ENCODE measurements at regions not wholly inside any gene's neighbourhood (a gene's known extent, or its start where the extent isn't known, plus 50 kb on each side); places are given as distances from the start of the nearest gene placed in this dataset.

DNA sequence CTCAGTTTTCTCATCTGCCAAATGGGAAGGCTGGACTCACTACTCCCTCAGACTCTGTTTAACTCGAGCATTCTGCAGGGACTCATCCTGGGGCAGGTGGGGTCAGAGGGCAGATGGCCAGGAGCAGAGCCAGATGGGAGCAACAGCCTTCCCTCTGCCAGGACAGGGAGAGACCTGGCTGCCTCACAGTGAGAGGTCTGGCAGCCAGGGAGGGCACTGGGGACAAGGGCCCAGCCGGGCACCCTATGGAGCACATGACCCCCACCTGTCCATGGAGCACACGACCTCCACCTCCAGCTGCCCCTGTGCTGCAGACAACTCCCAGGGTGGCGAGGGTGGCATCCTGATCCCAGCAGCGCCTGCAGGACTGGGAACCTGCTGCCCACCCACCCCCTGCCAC lies 67.4 kb downstream of the IGLL1 start:
- Mint-ChIP-seq H3K27me3 (ENCODE audit: low read depth in 3 of 3) (peaks cover 1 to 6% (median 2%) of the 10 kb centered on the region in 3 donors), H3K36me3 (no peaks in the 10 kb centered on the region), H3K27ac (no peak overlapping the region), H3K9me3 (no peaks in the 10 kb centered on the region), H3K4me3 (no peak overlapping the region), H3K4me1 (no peaks in the 10 kb centered on the region)
- TF ChIP-seq CTCF (IDR thresholded peaks at IDR 0.05) = no peak
- H3K36me3 ChIP-seq (replicated peaks in 1 of 2; ENCODE audit: control insufficient read depth in 1 of 2, insufficient read depth in 2 of 2, low read length in 2 of 2) = no peaks in the 10 kb centered on the region
- DNase-seq = no peak
- no peak overlapping the region for H3K9ac ChIP-seq (ENCODE audit: insufficient read depth, low read length, poor library complexity, severe bottlenecking)
- WGBS (ENCODE audit: insufficient coverage) = 100% methylated on average over 1 of the region's 5 CpGs
- intact Hi-C loops (cut with micrococcal nuclease) = no loop called here
- H3K4me2 ChIP-seq (replicated peaks; ENCODE audit: extremely low read depth, low read length, poor library complexity, severe bottlenecking) = no peak overlapping the region
- no peaks in the 10 kb centered on the region for H3K27me3 ChIP-seq (ENCODE audit: control insufficient read depth in 2 of 2, insufficient read depth in 2 of 2, low read length in 2 of 2)
- no peaks in the 10 kb centered on the region for H4K20me1 ChIP-seq (ENCODE audit: insufficient read depth, low read length)
- H3K27ac ChIP-seq (ENCODE audit: low read depth in 1 of 2, low read length in 2 of 2) = no peak overlapping the region
- H3K4me3 ChIP-seq (replicated peaks in 1 of 3; ENCODE audit: low read depth in 2 of 3, low read length in 3 of 3) = no peak overlapping the region
- H2AFZ ChIP-seq (ENCODE audit: insufficient read depth, low read depth, low read length, poor library complexity, severe bottlenecking) = no peak overlapping the region
- H3K4me1 ChIP-seq (ENCODE audit: control insufficient read depth in 1 of 2, insufficient read depth in 2 of 2, low read length in 2 of 2) = no peaks in the 10 kb centered on the region
- no peaks in the 10 kb centered on the region for H3K9me3 ChIP-seq (replicated peaks in 1 of 2; ENCODE audit: control insufficient read depth in 1 of 2, insufficient read depth in 1 of 2, low read length in 2 of 2)
- H3K79me2 ChIP-seq (ENCODE audit: insufficient read depth, low read length) = no peaks in the 10 kb centered on the region

DNA sequence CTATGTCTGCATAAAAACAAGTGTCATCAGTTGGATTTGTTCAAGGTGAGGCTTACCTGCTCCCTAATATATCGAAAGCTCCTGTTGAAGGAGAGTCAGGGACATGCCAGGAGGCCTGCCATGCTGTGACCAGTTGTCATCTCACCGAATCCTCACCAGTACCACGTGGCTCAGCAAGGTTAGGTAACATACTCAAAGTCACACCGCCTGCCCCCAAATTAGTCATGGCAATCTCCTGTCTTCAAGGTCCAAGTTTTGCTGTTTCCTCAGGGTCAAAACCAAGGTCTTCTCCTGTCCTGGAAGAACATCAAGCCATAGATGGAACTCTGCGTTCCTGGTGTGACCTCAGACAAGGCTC lies 67.8 kb downstream of the IGLL1 start:
- Histone ChIP-seq H2AFZ (ENCODE audit: insufficient read depth, low read depth, low read length, poor library complexity, severe bottlenecking) (no peak overlapping the region), H4K20me1 (ENCODE audit: insufficient read depth, low read length) (no peaks in the 10 kb centered on the region), H3K4me2 (replicated peaks; ENCODE audit: extremely low read depth, low read length, poor library complexity, severe bottlenecking) (no peak overlapping the region), H3K36me3 (replicated peaks in 1 of 2; ENCODE audit: control insufficient read depth in 1 of 2, insufficient read depth in 2 of 2, low read length in 2 of 2) (no peaks in the 10 kb centered on the region), H3K27ac (ENCODE audit: low read depth in 1 of 2, low read length in 2 of 2) (no peak overlapping the region), H3K9ac (ENCODE audit: insufficient read depth, low read length, poor library complexity, severe bottlenecking) (no peak overlapping the region), H3K4me3 (replicated peaks in 1 of 3; ENCODE audit: low read depth in 2 of 3, low read length in 3 of 3) (no peak overlapping the region), H3K9me3 (replicated peaks in 1 of 2; ENCODE audit: control insufficient read depth in 1 of 2, insufficient read depth in 1 of 2, low read length in 2 of 2) (no peaks in the 10 kb centered on the region), H3K79me2 (ENCODE audit: insufficient read depth, low read length) (no peaks in the 10 kb centered on the region), H3K27me3 (ENCODE audit: control insufficient read depth in 2 of 2, insufficient read depth in 2 of 2, low read length in 2 of 2) (no peaks in the 10 kb centered on the region), H3K4me1 (ENCODE audit: control insufficient read depth in 1 of 2, insufficient read depth in 2 of 2, low read length in 2 of 2) (no peaks in the 10 kb centered on the region)
- no peak for TF ChIP-seq CTCF (IDR thresholded peaks at IDR 0.05)
- H3K4me1 Mint-ChIP-seq = no peaks in the 10 kb centered on the region
- no peaks in the 10 kb centered on the region for H3K9me3 Mint-ChIP-seq
- H3K36me3 Mint-ChIP-seq = no peaks in the 10 kb centered on the region
- peaks cover 1 to 6% (median 2%) of the 10 kb centered on the region in 3 donors for H3K27me3 Mint-ChIP-seq (ENCODE audit: low read depth in 3 of 3)
- intact Hi-C loops (cut with micrococcal nuclease) = no loop called here
- DNase-seq = no peak
- H3K27ac Mint-ChIP-seq = no peak overlapping the region
- no peak overlapping the region for H3K4me3 Mint-ChIP-seq
- WGBS (ENCODE audit: insufficient coverage) = 95% methylated on average over 5 of the region's 5 CpGs
